ENCODE measurements at regions not wholly inside any gene's neighbourhood (a gene's known extent, or its start where the extent isn't known, plus 50 kb on each side); places are given as distances from the start of the nearest gene placed in this dataset.

- TF ChIP-seq CTCF (IDR thresholded peaks at IDR 0.05; ENCODE audit: low read depth, low read length, poor library complexity, severe bottlenecking) = no peak
- TF ChIP-seq EZH2phosphoT487 (IDR thresholded peaks at IDR 0.05; ENCODE audit: borderline replicate concordance, low read length) = no peak
These were observed 934.4 kb upstream of the LRRN3 start for GRCh38 chr7:110156511-110156910.
